ENCODE measurements at regions not wholly inside any gene's neighbourhood (a gene's known extent, or its start where the extent isn't known, plus 50 kb on each side); places are given as distances from the start of the nearest gene placed in this dataset.

DNA sequence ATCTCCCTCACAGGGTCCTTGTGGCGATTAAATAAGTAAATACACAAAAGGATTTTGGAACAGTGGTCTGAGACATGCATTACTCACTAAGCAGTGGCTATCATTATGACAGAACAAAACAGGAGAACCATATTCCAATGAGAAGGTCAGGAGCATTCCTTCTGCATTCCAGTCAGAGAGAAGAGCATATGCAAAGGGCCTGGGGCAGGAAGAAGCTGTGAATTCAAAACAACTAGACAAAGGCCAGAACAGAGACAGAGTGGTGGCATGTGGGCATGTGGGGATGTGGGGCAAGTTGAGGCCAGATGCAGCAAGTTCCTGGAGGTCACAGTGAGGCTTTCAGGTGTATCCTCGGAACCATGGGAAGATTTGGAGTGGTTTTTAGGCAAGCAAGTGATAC lies 70.1 kb upstream of the VRK1 start:
- no peaks in the 10 kb centered on the region for H3K9me1 ChIP-seq (replicated peaks; ENCODE audit: control insufficient read depth, extremely low read depth, insufficient read depth, low read length)
- H3K4me3 ChIP-seq (replicated peaks in 1 of 3; ENCODE audit: insufficient read depth in 1 of 3, low read depth in 1 of 3, low read length in 3 of 3) = no peak overlapping the region
- ChIA-PET POLR2A (no interaction called here), CTCF (no interaction called here)
- BruUV-seq (replicated peaks) = no TSS peak
- TF ChIP-seq GATA2 (IDR thresholded peaks at IDR 0.05; ENCODE audit: insufficient read depth, insufficient read length, low read depth, low read length) (no peak), FOS (IDR thresholded peaks at IDR 0.05; ENCODE audit: borderline replicate concordance, insufficient read depth, low read length) (no peak), EZH2 (IDR thresholded peaks at IDR 0.05; ENCODE audit: borderline replicate concordance, low read depth, low read length, severe bottlenecking) (no peak), POLR2AphosphoS5 (IDR thresholded peaks at IDR 0.05; ENCODE audit: insufficient read depth, low read depth, low read length) (no peak), MYC (IDR thresholded peaks at IDR 0.05; ENCODE audit: low read depth, low read length) (no peak), POLR2A (IDR thresholded peaks at IDR 0.05; ENCODE audit: low read depth, low read length) (no peak), JUN (IDR thresholded peaks at IDR 0.05; ENCODE audit: borderline replicate concordance, insufficient read depth, insufficient read length, low read depth) (no peak)
- TF ChIP-seq, protein P1, sequence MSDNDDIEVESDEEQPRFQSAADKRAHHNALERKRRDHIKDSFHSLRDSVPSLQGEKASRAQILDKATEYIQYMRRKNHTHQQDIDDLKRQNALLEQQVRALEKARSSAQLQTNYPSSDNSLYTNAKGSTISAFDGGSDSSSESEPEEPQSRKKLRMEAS (IDR thresholded peaks at IDR 0.05; ENCODE audit: insufficient read depth, insufficient read length) = no peak
- TF ChIP-seq, protein P2, sequence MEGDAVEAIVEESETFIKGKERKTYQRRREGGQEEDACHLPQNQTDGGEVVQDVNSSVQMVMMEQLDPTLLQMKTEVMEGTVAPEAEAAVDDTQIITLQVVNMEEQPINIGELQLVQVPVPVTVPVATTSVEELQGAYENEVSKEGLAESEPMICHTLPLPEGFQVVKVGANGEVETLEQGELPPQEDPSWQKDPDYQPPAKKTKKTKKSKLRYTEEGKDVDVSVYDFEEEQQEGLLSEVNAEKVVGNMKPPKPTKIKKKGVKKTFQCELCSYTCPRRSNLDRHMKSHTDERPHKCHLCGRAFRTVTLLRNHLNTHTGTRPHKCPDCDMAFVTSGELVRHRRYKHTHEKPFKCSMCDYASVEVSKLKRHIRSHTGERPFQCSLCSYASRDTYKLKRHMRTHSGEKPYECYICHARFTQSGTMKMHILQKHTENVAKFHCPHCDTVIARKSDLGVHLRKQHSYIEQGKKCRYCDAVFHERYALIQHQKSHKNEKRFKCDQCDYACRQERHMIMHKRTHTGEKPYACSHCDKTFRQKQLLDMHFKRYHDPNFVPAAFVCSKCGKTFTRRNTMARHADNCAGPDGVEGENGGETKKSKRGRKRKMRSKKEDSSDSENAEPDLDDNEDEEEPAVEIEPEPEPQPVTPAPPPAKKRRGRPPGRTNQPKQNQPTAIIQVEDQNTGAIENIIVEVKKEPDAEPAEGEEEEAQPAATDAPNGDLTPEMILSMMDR (IDR thresholded peaks at IDR 0.05; ENCODE audit: extremely low read depth in 1 of 2, insufficient read depth in 1 of 2, low read depth in 1 of 2, low read length in 2 of 2) = no peak
- no peak overlapping the region for H3K9ac ChIP-seq (replicated peaks; ENCODE audit: extremely low read depth, insufficient read depth, low read length)
- intact Hi-C loops (cut with micrococcal nuclease) (no loop called here), dilution Hi-C loops (cut with MboI; ENCODE audit: extremely low pct_ligation_motif_present, low sequenced_read_pairs) (no loop called here)
- H2AFZ ChIP-seq (ENCODE audit: low read depth, low read length) = no peak overlapping the region
- H3K9me3 ChIP-seq (replicated peaks; ENCODE audit: control insufficient read depth, insufficient read depth, low read length) = no peaks in the 10 kb centered on the region
- H4K20me1 ChIP-seq (replicated peaks; ENCODE audit: control insufficient read depth, extremely low read depth, insufficient read depth, low read length) = no peaks in the 10 kb centered on the region
- H3K36me3 ChIP-seq (ENCODE audit: control insufficient read depth in 2 of 2, extremely low read depth in 1 of 2, insufficient read depth in 2 of 2, low read length in 2 of 2) = no peaks in the 10 kb centered on the region
- H3K27me3 ChIP-seq (ENCODE audit: control insufficient read depth in 2 of 2, insufficient read depth in 2 of 2, low read length in 2 of 2) = no peaks in the 10 kb centered on the region
- DNase-seq (ENCODE audit: low read depth, low spot score) (no peak), FAIRE-seq (no peak)
- no peaks in the 10 kb centered on the region for H3K79me2 ChIP-seq (ENCODE audit: control insufficient read depth, insufficient read depth, low read length)
- H3K27ac ChIP-seq (ENCODE audit: insufficient read depth, low read depth, low read length) = no peak overlapping the region
- H3K4me2 ChIP-seq (ENCODE audit: insufficient read depth, low read length) = no peak overlapping the region
- no peaks in the 10 kb centered on the region for H3K4me1 ChIP-seq (ENCODE audit: control insufficient read depth, extremely low read depth, insufficient read depth, low read length)

Measured in endothelial cell of umbilical vein (primary cell).